Smooth muscle cell (in vitro differentiated cells): ENCODE measurements at regions not wholly inside any gene's neighbourhood (a gene's known extent, or its start where the extent isn't known, plus 50 kb on each side); places are given as distances from the start of the nearest gene placed in this dataset.

Experiments used
- DNase-seq: peaks from one replicate; lab custom pipeline; 2025; ENCODE audit not compliant: unreplicated experiment; lab: John Stamatoyannopoulos, UW
- H2AFZ ChIP-seq: fragments of 200-600 bp; sonication (generic); 2 replicates; pipeline ENCODE4 v1.6.0; 2016; ENCODE audit warnings: antibody characterized with exemption, low read depth, mild to moderate bottlenecking
- H3F3A ChIP-seq: fragments of 200-600 bp; sonication (generic); 2 replicates; pipeline ENCODE4 v1.6.0; 2017; ENCODE audit warnings: antibody characterized with exemption, low read depth
- H3K27ac ChIP-seq: fragments of 200-600 bp; sonication (generic); 2 replicates; pipeline ENCODE4 v1.5.1; 2016; ENCODE audit warnings: low read depth, mild to moderate bottlenecking
- H3K27me3 ChIP-seq: fragments of 200-600 bp; sonication (generic); 2 replicates; pipeline ENCODE4 v1.6.1; 2016; ENCODE audit warnings: low read depth, mild to moderate bottlenecking
- H3K36me3 ChIP-seq: fragments of 200-600 bp; sonication (generic); 2 replicates; pipeline ENCODE4 v1.5.1; 2016; ENCODE audit warnings: low read depth
- H3K4me1 ChIP-seq: fragments of 200-600 bp; sonication (generic); 2 replicates; pipeline ENCODE4 v1.5.1; 2016; ENCODE audit warnings: low read depth
- H3K4me2 ChIP-seq: fragments of 200-600 bp; sonication (generic); 2 replicates; pipeline ENCODE4 v1.6.0; 2016; ENCODE audit warnings: mild to moderate bottlenecking
- H3K4me3 ChIP-seq: fragments of 200-600 bp; sonication (generic); 2 replicates; pipeline ENCODE4 v1.5.1; 2016; ENCODE audit warnings: mild to moderate bottlenecking
- H3K79me2 ChIP-seq: fragments of 200-600 bp; sonication (generic); 2 replicates; pipeline ENCODE4 v1.6.0; 2016; ENCODE audit warnings: low read depth, mild to moderate bottlenecking
- H3K9ac ChIP-seq: fragments of 200-600 bp; sonication (generic); 2 replicates; pipeline ENCODE4 v1.6.0; 2016; ENCODE audit warnings: low read depth
- H3K9me3 ChIP-seq: fragments of 200-600 bp; sonication (generic); replicated peaks from 2 replicates; pipeline ENCODE4 v1.5.1; 2016; ENCODE audit warnings: low read depth
- H4K20me1 ChIP-seq: fragments of 200-600 bp; sonication (generic); 2 replicates; pipeline ENCODE4 v1.6.0; 2016; ENCODE audit warnings: low read depth
- CTCF ChIP-seq: fragments of 200-600 bp; sonication (generic); IDR thresholded peaks from 2 replicates; pipeline ENCODE4 v1.5.1; 2017; ENCODE audit warnings: borderline replicate concordance, mild to moderate bottlenecking, antibody characterized with exemption; ENCODE audit not compliant: insufficient read depth, poor library complexity, severe bottlenecking
- WGBS: methylation state at CpG from one replicate; pipeline ENCODE4 v1.1.7; 2016; ENCODE audit warnings: low lambda C conversion rate; 5-methylcytosine and 5-hydroxymethylcytosine counted together

DNA sequence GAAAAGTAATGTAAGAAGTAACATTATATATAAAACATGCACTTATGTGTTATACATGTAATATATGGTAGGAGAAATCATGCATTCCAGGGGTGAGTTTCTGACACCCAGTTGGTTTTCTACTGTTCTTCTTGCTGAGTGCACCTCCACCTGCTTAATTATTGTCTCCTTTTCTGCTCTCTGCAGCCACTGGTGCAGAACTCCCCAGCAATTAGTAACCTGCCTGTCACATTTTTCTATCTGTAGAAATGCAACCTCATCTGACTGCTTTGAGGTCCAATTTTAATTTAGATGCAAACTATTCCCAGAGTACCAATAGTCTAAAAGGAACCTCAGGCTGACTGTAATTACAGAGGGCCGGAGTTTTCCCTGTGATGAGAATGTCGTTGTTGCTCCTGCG lies 842.1 kb downstream of the AACS start:
- no peaks in the 10 kb centered on the region for H3K9me3 ChIP-seq
- H4K20me1 ChIP-seq, result no peaks in the 10 kb centered on the region
- H3F3A ChIP-seq, result no peaks in the 10 kb centered on the region
- H3K4me2 ChIP-seq, result no peak overlapping the region
- 82% methylated on average over 3 of the region's 3 CpGs for WGBS
- H3K79me2 ChIP-seq, result no peaks in the 10 kb centered on the region
- no peak overlapping the region for H3K27ac ChIP-seq
- H3K9ac ChIP-seq, result no peak overlapping the region
- no peaks in the 10 kb centered on the region for H3K36me3 ChIP-seq
- TF ChIP-seq CTCF, result no peak
- H2AFZ ChIP-seq, result no peak overlapping the region
- H3K4me1 ChIP-seq, result no peaks in the 10 kb centered on the region
- no peaks in the 10 kb centered on the region for H3K27me3 ChIP-seq
- no peak overlapping the region for H3K4me3 ChIP-seq
- no peak for DNase-seq

DNA sequence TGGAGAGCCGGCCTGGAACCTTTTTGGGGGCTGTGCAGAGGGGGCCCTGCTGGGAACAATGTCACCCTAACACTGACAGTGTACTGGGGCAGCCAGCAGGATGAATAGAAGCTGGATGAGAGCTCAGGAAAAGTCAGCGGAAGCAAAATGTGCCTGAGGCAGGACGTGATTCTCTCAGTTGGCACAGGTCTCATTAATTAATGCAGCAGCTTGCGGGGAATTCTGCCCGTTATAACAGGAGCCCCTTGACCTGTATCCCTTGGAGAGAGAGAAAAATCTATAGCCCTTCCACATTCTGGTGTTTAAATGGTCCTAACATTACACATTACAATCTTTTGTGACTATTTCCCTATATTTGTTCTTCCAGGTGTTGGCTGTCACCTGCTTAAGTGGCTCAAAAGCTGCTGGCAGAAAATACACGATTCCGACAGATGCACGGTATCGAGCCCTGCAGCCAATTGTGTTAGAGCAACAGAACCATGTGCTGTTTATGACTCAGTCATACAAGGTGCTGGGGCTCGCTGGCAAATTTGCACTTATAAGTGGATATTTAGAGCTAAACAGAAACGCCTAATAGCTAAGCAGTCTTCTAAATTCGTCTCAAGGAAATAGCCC lies 854.7 kb downstream of the AACS start:
- no peaks in the 10 kb centered on the region for H3K36me3 ChIP-seq
- H3F3A ChIP-seq, result no peaks in the 10 kb centered on the region
- H3K4me3 ChIP-seq, result no peak overlapping the region
- no peak for TF ChIP-seq CTCF
- H3K27ac ChIP-seq, result no peak overlapping the region
- no peak overlapping the region for H3K9ac ChIP-seq
- H2AFZ ChIP-seq, result no peak overlapping the region
- no peaks in the 10 kb centered on the region for H3K4me1 ChIP-seq
- H3K9me3 ChIP-seq, result no peaks in the 10 kb centered on the region
- no peaks in the 10 kb centered on the region for H3K79me2 ChIP-seq
- DNase-seq, result no peak
- no peaks in the 10 kb centered on the region for H3K27me3 ChIP-seq
- 80% methylated on average over 12 of the region's 12 CpGs for WGBS
- no peaks in the 10 kb centered on the region for H4K20me1 ChIP-seq
- no peak overlapping the region for H3K4me2 ChIP-seq

DNA sequence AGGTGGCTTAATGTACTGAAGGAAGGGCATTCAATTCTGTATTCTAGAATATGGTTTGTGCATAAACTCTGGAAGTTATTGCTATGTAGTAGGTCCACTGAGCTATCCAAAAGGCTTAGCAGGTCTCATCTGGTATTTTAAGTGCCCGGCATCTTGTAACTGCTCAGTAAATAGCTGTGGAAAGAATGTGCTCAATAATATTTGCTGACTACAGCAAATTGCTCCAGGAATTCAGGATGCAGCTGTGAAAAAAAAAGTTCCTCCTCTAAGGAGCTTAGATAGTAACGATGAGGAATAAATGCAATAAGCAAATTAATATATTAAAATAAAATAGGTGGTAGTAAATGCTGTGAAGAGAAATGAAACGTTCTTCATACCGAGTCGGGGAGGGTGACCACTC lies 857.1 kb downstream of the AACS start:
- 80% methylated on average over 5 of the region's 5 CpGs for WGBS
- no peaks in the 10 kb centered on the region for H3K79me2 ChIP-seq
- H3K4me2 ChIP-seq, result no peak overlapping the region
- no peak overlapping the region for H3K9ac ChIP-seq
- no peaks in the 10 kb centered on the region for H3K36me3 ChIP-seq
- H3K27ac ChIP-seq, result no peak overlapping the region
- no peaks in the 10 kb centered on the region for H3F3A ChIP-seq
- H3K27me3 ChIP-seq, result no peaks in the 10 kb centered on the region
- no peaks in the 10 kb centered on the region for H4K20me1 ChIP-seq
- H3K4me1 ChIP-seq, result no peaks in the 10 kb centered on the region
- no peak overlapping the region for H3K4me3 ChIP-seq
- DNase-seq, result no peak
- TF ChIP-seq CTCF, result no peak
- H3K9me3 ChIP-seq, result no peaks in the 10 kb centered on the region
- no peak overlapping the region for H2AFZ ChIP-seq

DNA sequence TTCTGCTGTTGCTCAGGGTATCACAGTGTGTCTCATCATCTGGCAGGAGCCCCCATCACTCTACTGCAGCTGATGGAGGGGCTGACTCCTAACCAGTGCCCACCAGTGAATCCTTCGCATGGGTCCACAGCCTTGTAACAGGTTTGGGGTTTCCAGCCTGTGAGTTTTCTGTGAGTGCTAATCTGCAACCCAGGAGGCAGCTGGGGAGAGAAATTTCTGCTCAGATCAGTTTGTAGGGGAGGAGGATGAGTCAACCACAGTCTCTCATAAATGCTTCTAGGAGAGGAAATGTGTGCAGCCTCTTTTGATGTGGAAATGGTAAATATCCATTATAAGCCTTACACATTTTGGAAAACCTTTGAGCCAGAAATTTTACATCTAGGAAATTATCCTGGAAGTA lies 871.3 kb downstream of the AACS start:
- no peaks in the 10 kb centered on the region for H3F3A ChIP-seq
- H3K27ac ChIP-seq, result no peak overlapping the region
- no peak for TF ChIP-seq CTCF
- no peak for DNase-seq
- H3K4me2 ChIP-seq, result no peak overlapping the region
- H3K9me3 ChIP-seq, result no peaks in the 10 kb centered on the region
- no peaks in the 10 kb centered on the region for H3K36me3 ChIP-seq
- WGBS, result 86% methylated on average over 1 of the region's 1 CpG
- no peak overlapping the region for H3K4me3 ChIP-seq
- H3K27me3 ChIP-seq, result no peaks in the 10 kb centered on the region
- H2AFZ ChIP-seq, result no peak overlapping the region
- H3K79me2 ChIP-seq, result no peaks in the 10 kb centered on the region
- H3K4me1 ChIP-seq, result no peaks in the 10 kb centered on the region
- H4K20me1 ChIP-seq, result no peaks in the 10 kb centered on the region
- no peak overlapping the region for H3K9ac ChIP-seq
